GM21381 (cell line): ENCODE measurements at regions not wholly inside any gene's neighbourhood (a gene's known extent, or its start where the extent isn't known, plus 50 kb on each side); places are given as distances from the start of the nearest gene placed in this dataset.
"Not testable (repeated sequence)": the region's sequence is repeated elsewhere in the genome, so short reads cannot be mapped to it uniquely, and the experiment has no call there.

Experiments
- ATAC-seq: cut with Tn5 transposase; IDR thresholded peaks from one replicate; pipeline ENCODE4 v1.9.1; 2021; ENCODE audit warnings: mild to moderate bottlenecking, moderate library complexity; ENCODE audit not compliant: unreplicated experiment

DNA sequence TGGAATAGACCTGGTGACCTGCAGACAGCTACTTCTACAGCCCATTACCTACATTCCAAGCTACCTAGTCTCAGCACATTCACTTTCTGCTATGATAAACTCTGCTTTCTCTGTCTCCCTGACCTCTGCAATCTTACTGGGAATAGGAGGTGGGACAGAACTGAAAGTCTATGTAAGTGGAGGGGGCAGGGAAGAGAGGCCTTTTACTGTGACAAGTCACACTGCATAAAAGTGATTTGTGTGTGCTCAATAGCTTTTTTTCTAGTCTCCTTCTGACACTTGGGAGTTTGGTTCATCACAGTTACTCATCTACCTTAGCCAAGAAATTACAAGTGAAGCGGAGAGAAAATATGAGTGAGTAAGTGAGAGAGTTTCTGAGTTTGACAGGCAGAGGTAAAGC lies 322.4 kb downstream of the OLFM4 start:
- ATAC-seq, result no peak

DNA sequence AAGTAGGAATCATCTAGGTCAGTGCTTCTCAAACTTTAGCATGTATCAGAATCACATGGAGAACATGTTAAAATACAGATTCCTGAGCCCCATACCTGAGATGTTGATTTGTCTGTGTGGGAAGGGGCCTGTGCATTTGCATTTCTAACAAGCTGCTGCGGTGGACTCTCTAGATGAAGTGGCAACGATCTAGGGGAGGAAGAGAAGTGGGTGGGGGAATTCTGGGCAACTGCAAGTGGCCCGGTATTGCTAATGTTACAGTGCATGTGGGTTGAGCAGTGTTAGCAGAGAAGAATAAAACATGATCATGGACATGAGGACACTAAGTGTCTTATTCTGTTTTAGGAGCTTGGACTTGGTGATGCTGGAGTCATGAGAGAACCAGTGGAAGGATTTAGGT lies 329.0 kb downstream of the OLFM4 start:
- ATAC-seq, result no peak

DNA sequence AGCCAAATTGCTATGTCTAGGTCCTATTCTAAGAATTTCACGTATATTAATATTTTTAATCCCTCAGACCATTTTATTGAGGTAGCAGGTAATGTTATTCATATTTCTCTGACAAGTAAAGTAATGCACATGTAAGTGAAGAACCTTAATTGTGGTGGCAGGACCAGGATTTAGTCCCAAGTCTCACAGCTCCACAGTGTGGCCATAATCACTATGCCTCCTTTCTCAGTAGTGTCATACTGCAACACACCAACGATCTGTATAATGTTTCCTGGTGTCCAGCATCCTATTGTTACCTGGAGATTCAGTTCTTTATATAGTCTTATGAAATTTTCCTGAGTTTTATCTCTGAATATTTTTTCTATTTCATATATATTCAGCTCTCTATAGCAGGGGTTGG lies 340.3 kb downstream of the OLFM4 start:
- no peak for ATAC-seq

DNA sequence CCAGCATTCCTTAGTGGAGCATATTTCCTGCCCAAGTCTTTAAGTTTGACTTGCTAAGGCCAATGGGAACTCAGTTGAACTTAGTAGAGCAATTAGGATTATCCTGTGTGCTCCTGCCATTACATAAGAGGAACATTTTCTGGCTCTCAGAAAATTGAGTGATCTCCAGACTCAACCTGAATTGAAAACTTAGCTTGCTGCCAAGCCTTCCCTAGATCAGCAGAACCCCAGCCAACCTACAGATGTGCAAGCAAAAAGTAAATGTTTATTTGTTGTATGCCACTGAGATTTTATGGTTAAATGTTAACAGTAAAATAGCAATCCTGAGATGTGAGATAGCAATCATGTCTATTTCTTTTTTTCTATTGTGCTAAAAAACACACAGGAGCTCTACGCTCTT lies 350.9 kb downstream of the OLFM4 start:
- ATAC-seq, result no peak

DNA sequence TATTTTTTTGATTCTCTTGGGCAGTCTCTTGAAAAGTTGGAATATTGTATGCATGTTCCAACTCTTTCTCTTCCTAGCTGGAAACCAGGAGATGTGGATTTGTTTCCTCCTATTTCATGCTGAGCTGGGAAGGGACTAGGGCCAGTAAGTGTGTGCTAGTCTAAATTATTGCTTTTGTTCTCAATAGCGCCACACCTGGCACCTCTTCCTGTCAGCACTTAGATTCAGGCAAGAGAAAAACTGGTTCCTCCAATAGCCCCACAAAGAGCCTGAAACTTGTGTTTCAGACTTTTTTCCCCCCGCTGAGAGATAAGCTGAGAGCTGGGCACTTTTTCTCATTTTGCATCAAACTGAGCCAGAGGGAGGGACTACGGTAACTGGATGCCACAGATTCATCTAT lies 353.4 kb downstream of the OLFM4 start:
- ATAC-seq, result no peak

DNA sequence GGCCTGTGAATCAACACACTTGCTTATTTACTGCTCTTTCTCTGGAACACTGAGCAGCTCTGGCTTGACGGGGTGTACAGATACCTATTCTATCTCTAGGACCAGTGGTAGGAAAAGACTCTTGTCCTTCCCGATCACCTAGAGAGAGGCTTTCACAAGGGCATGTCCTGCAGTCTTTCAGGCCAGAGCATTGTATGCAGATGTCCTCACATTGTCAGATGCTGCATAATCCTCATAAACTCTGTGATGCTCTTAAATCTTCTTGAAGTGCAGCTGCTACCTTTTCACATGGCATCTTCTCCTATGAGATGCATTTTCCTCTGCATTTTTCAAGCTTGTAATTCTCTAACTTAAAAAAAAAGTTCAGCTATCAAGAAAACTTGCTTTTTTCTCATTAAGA lies 369.4 kb downstream of the OLFM4 start:
- ATAC-seq, result no peak

DNA sequence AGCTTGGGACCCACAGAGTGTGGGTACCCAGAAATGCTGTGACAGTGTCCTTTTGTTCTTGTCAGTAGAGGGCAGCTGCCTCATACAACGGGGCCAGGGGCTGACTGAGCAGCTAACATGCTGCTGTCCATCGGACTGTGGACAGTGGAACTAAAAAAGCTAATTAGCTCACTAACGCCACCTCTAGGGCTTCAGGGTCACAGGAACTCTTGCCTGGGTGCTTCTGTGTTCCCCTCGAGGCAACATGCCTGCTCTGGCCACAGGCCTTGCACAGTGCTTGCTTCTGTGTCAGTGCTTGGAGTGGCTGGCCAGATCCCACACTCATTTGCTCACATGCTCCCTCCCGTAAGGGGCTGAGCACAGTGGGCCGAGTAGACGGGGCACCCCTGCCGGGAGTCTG lies 377.0 kb downstream of the OLFM4 start:
- no peak for ATAC-seq

DNA sequence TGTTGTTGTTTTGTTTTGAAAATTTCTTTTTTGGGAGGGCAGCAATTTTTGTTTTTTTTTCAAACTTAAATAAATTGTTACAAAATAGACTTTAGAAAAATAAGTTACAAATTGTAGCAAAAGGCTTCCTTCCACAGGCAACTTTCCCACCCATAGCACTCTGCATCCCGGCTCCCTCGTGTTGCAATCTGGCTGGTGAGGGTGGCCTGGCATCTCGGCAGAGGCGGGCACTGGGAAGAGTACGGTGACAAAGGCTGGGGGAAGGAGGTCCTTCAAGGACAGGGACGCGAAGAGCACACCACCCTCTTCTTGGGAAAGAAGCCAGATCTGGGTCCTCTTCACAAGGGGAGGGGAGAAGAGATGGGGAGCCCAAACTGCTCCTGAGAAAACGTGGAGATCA lies 379.7 kb downstream of the OLFM4 start:
- ATAC-seq, result no peak

DNA sequence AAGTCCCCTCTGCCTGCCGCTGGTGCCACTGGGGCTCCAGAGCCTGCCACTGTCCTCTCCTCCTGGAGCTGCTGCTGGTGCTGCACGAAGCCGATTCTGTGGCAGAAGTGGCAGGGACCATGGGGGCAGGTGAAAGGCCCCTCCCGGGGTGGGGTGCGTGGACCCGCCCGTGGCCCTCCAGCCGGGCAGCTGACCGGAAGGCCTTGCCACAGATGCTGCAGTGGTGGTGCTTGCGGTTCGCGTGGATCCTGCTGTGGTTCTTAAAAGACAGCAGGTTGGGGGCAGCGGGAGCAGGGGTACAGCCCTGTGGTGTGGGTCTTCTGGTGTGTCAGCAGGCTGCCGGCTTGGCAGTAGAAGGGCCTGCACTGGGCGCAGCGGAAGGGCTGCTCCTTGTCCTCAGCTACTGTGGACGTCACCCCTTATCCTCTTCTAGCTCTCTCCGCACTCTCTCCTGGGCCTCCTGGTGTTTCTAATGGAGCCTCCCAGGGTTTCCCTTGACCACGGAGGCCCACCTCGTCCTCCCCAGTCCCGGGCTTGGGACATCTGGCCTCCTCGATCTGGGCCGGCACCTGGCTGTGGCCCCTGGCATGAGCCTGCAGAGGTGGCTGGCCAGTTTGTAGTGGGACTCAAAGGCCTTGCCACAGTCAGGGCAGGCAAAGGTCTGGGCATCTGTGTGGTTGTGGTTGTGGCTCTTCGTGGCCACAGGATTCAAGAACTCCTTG lies 380.4 kb downstream of the OLFM4 start:
- no peak for ATAC-seq

DNA sequence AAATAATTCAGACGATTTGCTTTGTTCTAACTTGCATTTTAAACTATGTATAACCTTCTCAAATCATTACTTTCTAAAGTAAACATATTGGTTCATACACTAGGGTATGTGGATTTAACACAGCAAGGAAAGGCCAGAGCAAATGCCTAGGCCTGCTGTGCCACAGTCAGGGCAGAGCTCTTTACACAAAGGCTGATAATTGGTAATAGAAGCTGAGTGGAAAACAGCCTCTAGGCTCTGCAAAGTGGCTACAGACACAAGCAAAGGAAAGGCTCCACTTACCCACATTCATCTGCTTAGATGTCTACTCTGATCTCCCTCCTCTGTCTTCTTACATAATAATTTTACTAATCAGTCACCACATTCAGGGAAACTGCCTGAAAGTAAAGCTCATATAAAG lies 382.9 kb downstream of the OLFM4 start:
- ATAC-seq, result no peak

DNA sequence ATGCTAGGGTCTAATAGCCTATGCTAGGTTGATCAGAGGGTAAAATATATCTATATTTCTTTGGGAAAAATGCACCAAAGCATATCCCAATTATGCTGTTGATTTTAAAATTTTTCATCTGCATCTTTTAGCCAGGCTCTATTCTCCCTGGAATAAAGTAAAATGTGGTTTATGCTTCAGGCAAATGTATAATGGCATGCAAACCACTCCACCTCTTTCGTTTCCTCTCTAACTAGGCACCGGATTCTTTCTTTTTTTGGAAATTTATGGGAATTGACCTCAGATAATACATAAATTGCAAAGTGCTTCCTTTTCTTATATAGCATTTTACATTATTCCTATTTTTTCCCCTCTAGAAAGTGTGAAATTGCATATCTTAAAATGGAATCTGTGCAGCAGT lies 386.5 kb downstream of the OLFM4 start:
- ATAC-seq, result no peak

DNA sequence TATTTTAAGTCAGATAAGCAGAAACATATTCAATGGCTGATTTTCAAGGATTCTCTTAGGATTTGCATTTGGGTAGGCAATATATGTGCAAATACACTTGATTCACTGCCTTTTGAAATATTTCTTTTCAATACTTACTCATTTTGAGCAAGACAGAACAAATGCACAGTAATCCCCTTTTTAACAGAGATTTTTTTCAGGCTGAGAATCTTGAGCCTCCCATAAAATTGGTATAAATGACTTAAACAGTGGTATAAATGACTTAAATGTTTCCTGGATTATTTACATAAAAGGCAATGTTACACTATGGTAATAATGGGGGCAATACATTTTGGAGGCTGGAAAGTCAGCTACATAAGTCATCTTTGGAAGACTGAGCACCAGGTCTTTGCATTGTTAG lies 389.0 kb downstream of the OLFM4 start:
- ATAC-seq, result no peak

DNA sequence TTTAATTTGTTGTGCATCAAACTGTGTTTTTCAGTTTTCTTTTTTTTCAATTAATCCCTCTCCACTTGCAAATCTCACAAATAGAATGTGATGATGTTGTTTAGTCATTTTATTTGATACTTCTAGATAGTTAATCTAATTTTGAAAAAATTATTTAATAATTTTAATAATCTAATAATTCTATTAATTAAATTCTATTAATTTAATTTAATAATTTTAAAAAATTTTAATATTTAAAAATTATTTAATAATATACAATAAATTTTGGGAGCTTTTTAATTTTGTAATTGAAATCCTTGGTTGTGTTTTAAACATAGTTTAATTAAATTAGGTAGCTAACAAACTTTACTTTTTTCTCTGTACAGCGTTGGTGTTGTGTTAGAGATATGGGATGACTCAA lies 393.8 kb downstream of the OLFM4 start:
- no peak for ATAC-seq

DNA sequence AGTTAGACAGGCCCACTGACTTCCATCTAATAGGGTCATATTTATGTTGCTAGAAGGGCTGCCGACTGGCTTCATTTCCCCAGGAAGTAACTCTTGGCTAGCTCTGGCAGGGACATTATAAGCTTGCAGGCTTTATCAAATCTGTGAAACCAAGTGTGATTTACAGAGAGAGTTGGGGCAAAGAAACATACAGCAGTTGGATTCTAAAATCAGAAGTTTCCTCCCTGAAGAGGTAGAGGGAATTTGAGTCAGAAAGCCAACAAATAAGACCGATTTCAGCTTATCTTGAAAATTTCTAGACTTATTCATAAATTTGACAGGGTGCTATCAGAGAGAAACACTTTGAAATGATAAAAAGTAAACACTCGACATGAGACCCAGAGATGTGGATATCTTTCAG lies 407.8 kb downstream of the OLFM4 start:
- ATAC-seq, result no peak

DNA sequence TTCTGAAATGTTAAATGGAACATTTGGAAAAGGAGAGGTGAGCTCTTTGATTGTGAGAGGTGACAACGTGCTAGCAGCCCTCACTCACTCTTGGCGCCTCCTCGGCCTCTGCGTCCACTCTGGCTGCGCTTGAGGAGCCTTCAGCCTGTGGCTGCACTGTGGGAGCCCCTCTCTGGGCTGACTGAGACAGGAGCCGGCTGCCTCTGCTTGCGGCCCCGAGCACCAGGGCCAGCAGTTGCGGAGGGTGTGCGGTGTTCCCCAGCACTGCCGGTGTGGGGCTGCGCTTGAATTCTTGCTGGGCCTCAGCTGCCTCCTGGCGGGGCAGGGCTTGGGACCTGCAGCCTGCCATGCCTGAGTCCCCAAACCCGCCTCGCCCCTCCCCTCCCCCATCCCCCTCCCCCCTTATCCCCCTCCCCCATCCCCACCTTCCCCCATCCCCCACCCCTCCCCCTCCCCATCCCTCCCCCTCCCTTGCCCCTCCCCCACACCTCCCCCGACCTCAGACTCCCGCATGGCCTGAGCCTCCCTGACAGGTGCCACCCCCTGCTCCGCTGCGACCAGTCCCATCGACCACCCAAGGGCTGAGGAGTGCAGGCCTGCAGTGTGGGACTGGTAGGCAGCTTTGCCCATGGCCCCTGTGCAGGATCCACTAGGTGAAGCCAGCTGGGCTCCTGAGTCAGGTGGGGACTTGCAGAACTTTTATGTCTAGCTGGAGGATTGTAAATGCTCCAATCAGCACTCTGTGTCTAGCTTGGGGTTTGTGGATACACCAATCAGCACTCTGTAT lies 411.0 kb downstream of the OLFM4 start:
- ATAC-seq, result no peak

DNA sequence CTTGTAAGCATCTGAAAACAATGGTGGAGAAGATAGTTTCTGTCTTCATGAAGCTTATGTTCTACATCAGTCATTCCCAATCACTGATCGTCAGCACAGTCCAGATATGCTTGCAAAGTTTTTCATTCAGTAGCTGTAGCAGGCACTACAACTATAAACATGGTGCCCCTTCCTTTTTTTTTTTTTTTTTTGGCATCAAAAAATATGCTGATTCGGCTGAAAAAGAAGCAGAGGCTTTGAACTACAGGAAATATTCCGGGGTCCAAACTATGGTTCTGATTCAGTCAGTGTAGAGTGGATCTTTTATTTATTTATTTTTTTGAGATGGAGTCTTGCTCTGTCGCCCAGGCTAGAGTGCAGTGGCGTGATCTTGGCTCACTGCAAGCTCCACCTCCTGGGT lies 414.4 kb downstream of the OLFM4 start:
- no peak for ATAC-seq

DNA sequence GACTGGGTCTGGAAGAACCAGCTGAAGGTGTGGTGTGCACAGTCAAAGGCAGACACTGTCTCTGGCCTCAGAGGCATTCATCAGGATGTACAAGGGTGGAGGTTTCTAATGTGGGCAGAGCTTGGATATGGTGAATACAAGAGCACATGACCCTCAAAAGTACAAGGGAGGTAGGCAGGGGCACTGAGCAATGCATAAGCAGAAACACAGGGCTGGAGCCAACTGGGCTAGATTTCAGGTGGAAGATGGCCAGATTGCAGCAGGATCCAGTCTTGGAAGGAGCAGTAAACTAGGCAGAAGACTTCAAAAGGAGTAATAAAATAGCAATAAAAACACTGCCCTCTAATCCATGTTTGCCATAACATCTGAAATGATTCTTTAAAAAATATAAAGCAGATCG lies 417.1 kb downstream of the OLFM4 start:
- ATAC-seq, result no peak

DNA sequence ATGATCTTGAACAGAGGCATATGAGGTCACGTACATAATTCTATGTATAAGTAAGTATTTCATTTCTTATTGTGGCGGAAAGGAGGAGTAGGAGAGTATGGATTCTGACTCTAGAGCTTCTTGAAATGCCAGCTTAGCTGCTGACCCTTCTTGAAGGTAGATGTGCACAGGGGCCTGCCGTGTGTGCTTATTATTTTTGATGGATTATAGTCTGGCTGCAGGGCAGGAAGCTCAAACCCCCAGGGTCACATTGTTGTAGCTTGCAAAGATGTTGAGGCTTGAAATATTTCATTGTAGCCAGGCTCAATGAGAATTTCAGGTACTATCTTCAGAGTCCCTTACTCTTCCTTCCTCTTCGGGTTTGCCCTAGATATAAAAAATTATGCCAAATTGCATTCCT lies 418.8 kb downstream of the OLFM4 start:
- ATAC-seq, result no peak

DNA sequence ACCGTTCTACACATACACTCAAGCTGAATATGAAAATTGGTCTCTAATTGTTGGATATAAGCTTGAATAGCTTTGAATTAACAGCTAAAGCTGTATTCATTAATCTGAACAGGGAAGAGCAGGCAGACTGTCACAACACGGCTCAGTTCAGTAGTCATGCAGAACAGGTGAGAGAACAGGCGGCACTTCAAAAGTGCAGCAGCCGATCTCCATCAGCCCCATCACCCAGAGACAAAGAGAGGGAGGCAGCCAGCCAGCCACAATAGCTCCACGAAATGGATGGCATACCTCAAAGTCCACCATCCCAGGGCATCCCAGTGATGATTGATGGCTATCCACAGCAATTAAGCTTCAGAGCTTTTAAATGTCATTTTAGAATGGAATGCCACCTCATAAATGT lies 419.2 kb downstream of the OLFM4 start:
- no peak for ATAC-seq

DNA sequence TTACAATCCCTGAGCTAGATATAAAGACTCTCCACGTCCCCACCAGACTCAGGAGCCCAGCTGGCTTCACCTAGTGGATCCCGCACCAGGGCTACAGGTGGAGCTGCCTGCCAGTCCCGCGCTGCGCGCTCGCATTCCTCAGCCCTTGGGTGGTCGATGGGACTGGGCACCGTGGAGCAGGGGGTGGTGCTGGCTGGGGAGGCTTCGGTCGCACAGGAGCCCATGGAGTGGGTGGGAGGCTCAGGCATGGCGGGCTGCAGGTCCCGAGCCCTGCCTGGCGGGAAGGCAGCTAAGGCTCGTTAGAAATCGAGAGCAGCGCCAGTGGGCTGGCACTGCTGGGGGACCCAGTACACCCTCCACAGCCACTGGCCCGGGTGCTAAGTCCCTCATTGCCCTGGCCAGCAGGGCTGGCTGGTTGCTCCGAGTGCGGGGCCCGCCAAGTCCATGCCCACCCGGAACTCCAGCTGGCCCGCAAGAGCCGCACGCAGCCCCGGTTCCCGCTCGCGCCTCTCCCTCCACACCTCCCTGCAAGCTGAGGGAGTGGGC lies 423.7 kb downstream of the OLFM4 start:
- ATAC-seq, result not testable (repeated sequence)

DNA sequence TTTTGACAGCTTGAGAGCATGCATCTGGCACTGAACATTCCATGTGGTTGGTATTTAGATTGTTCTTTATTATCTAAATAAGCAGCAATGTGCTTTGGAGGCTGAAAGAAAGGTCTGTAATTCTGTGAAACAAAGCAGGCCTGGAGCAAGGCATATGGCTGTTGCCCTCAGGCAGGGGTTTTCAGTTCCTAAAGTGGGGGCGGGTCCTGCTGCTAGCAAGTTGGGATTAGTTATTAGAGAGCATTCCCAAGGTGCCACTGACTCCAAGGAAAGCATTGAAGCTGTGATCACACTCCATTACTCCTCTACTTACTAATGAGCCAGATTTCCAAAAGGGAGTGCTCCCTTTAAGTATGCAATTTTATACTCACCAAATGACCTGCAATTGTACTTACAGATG lies 432.2 kb downstream of the OLFM4 start:
- ATAC-seq, result no peak

DNA sequence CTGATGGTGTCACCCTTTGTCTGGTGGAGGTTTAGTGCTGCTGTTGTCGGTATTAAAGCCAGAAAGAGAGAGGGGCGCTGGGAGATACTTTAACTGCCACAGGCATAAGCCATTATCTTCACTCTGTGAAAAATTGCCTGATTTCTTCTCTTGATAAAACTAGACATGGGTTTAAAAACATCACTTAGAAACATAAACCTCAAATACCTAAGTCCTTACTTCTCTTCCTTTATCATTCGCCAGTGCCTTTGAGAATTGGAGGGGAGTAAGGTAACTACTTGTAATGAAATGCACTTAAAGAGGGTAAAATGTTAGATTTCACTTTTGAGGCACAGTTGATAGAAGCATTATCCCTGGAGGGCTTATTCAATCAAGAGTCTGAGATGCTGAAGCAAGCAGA lies 434.5 kb downstream of the OLFM4 start:
- ATAC-seq, result no peak
